ENCODE measurements at regions not wholly inside any gene's neighbourhood (a gene's known extent, or its start where the extent isn't known, plus 50 kb on each side); places are given as distances from the start of the nearest gene placed in this dataset.

DNA sequence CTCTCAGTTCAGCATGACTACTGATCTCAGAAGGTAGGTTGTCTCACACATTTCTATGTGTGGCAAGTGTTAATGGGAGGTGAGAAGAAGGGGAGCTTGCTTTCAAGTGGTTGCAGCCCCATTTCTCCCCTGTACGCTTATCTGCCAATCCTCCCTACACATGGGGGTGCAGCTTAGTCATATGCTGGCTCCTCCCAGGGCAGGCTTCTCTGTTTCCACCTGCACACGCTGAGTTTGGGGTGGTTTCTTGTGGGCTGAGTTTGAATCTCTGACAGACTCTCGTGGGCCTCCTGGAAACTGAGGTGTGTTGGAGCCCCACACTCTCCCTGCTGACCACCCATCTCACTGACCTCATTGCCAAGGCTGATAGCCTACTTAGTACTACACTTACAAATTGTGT is 435.8 kb upstream of the MTPN start:
- DNase-seq (ENCODE audit: extremely low read depth, low read depth): no peak
- TF ChIP-seq, protein P1, sequence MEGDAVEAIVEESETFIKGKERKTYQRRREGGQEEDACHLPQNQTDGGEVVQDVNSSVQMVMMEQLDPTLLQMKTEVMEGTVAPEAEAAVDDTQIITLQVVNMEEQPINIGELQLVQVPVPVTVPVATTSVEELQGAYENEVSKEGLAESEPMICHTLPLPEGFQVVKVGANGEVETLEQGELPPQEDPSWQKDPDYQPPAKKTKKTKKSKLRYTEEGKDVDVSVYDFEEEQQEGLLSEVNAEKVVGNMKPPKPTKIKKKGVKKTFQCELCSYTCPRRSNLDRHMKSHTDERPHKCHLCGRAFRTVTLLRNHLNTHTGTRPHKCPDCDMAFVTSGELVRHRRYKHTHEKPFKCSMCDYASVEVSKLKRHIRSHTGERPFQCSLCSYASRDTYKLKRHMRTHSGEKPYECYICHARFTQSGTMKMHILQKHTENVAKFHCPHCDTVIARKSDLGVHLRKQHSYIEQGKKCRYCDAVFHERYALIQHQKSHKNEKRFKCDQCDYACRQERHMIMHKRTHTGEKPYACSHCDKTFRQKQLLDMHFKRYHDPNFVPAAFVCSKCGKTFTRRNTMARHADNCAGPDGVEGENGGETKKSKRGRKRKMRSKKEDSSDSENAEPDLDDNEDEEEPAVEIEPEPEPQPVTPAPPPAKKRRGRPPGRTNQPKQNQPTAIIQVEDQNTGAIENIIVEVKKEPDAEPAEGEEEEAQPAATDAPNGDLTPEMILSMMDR (IDR thresholded peaks at IDR 0.05; ENCODE audit: low read depth, low read length, missing control alignments): no peak
- H3K4me3 ChIP-seq (replicated peaks; ENCODE audit: low read depth, low read length): no peak overlapping the region

DNA sequence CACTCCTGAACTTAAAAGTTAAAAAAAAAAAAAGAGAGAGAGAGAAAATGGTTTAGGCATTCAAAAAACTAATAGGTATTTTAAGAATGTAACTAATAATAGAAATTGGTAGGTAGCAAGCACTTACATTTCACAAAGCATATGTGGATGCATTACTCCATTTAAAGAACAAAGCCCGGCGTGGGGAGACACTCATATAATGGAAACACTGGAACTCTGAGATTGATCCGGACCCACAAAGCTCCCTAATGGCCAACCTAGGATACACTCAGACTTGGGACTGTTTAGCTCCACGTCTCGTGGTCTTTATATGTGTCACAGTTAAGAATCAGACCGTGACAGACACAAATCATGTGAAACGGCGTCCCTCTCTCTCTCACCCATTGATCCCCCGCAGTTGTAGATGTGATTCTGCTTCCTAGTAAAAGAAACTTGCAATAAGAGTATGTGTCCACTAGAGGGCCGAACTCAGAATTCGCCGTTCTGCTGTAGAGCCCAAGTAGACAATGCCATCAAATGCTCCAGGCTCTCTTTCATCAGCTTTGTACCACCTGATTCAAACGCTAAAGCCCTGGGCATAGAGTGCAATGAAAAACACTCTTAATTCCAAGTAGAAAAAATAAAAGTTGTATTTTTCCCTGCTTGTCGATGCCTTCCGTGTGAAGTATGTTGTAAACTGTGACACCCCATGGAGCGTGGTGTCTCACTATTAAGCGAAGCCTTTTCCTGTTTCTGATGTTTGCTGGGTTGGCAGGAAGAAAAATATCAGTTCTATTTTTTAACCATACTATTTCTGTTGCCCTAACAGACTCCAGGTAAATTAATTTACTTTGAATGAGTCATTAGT is 429.0 kb upstream of the MTPN start:
- DNase-seq (ENCODE audit: extremely low read depth, low read depth): peak; percentile 31
- H3K4me3 ChIP-seq (replicated peaks; ENCODE audit: low read depth, low read length): no peak overlapping the region
- TF ChIP-seq, protein P1 (IDR thresholded peaks at IDR 0.05; ENCODE audit: low read depth, low read length, missing control alignments): peak; percentile 72

DNA sequence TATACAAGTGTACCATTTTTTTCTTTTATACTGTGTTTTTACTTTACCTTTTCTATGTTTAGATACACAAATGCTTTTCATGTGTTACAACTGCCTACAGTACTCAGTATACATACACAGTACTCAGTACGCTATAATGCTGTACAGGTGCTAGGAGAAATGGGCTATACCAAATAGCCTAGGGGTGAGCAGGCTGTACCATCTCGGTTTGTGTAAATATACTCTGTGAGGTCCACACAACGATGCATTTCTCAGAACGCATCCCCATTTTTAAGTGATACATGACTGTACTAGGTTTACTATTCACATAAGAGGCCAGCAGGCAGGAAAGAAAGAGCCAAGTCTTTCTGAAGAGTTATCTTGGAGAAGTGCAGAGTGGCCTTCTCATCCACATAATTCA is 426.4 kb upstream of the MTPN start:
- DNase-seq (ENCODE audit: extremely low read depth, low read depth): no peak
- TF ChIP-seq, protein P1 (IDR thresholded peaks at IDR 0.05; ENCODE audit: low read depth, low read length, missing control alignments): no peak
- no peak overlapping the region for H3K4me3 ChIP-seq (replicated peaks; ENCODE audit: low read depth, low read length)

DNA sequence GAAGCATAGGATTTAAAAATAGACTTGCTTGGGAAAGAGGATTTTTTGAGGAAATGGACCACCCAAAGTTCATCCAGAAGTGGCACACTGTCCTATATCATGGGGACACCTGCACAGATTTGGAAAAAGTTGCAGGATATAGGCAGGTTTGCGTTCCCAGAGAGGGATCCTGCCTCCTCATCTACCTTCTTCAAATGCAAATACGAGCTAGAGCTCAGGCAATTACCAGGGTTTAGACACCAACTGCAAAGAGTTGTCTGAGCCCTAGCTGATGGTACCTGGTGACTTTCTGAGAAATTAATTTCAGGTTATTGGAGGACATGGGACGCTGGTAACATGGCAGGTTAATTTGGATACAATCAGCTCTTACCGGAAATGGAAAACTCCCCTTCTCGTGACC is 423.7 kb upstream of the MTPN start:
- TF ChIP-seq, protein P1 (IDR thresholded peaks at IDR 0.05; ENCODE audit: low read depth, low read length, missing control alignments): no peak
- DNase-seq (ENCODE audit: extremely low read depth, low read depth): no peak
- no peak overlapping the region for H3K4me3 ChIP-seq (replicated peaks; ENCODE audit: low read depth, low read length)

DNA sequence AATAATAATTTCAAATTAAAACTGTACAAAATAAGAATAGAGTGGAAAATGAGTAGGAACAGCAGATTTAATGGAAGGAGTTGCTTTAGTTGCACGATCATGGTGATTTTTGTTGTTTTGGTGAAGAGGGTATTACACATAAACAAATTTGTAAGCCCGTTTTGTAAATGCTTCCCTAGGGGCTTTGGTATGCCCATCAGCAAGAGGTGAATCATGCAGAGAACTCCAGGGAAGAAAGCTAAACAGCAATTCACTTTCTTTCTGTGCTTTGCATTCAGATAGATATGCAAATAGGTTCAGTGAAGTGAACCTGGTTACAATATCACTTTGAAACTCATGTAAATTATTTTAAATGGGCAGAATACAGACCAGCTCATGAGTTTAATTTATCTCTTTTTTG is 422.2 kb upstream of the MTPN start:
- TF ChIP-seq, protein P1 (IDR thresholded peaks at IDR 0.05; ENCODE audit: low read depth, low read length, missing control alignments): no peak
- DNase-seq (ENCODE audit: extremely low read depth, low read depth): no peak
- no peak overlapping the region for H3K4me3 ChIP-seq (replicated peaks; ENCODE audit: low read depth, low read length)

DNA sequence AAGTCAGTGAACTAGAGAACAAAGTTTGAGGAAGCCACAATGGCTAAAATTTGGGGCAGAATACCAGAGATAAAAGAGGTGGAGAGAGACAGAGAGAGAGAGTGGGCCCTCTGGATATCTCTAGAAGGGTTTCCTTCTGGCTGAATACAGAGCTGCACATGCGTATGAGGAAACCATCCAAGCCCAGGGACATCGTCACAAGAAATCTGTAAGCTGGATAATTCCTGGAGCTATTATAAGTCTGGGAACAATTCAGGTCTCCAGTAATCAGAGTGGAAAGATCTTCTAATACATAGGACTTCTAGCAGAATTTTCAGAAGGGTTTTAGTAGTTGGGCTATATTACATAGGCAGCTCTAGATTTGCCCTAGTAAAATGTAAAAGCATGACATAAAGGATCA is 415.7 kb upstream of the MTPN start:
- no peak overlapping the region for H3K4me3 ChIP-seq (replicated peaks; ENCODE audit: low read depth, low read length)
- TF ChIP-seq, protein P1 (IDR thresholded peaks at IDR 0.05; ENCODE audit: low read depth, low read length, missing control alignments): no peak
- no peak for DNase-seq (ENCODE audit: extremely low read depth, low read depth)

Data from HFF-Myc (cell line).